Stomach (tissue), 8 donors: ENCODE measurements at regions not wholly inside any gene's neighbourhood (a gene's known extent, or its start where the extent isn't known, plus 50 kb on each side); places are given as distances from the start of the nearest gene placed in this dataset.

Experiments used
- DNase-seq, 2 donors: peaks; one replicate each; pipeline versions ENCODE4 v3.0.0 to v3.0.0-alpha.2; 2013 to 2019
- H3K27ac ChIP-seq, 5 donors: fragments of 200-600 bp in 4 of 5; sonication (generic) in 4 of 5; one replicate each; pipeline ENCODE4 v1.5.1; 2013 to 2019; ENCODE audit warnings: mild to moderate bottlenecking in 1 of 5, moderate library complexity in 1 of 5
- H3K27me3 ChIP-seq, 3 donors: fragments of 200-600 bp; sonication (generic); one replicate each; pipeline ENCODE4 v1.5.1; 2017 to 2019; ENCODE audit warnings: mixed run types in 1 of 3
- H3K36me3 ChIP-seq, 4 donors: fragments of 200-600 bp; sonication (generic); 1 replicate in 3 of 4; 2 replicates in 1 of 4; pipeline ENCODE4 v1.5.1; 2016 to 2019
- H3K4me1 ChIP-seq, 4 donors: fragments of 200-600 bp; sonication (generic); one replicate each; pipeline ENCODE4 v1.5.1; 2016 to 2019
- H3K4me3 ChIP-seq, 4 donors: fragments of 200-600 bp; sonication (generic) in 3 of 4; one replicate each; pipeline ENCODE4 v1.5.1; 2016 to 2019; ENCODE audit warnings: mild to moderate bottlenecking in 1 of 4
- H3K9me3 ChIP-seq, 4 donors: fragments of 200-600 bp; sonication (generic); one replicate each; pipeline ENCODE4 v1.5.1; 2016 to 2019
- CTCF ChIP-seq, 7 experiments: fragments of 450-650 bp in 4 of 7; fragments of 200-600 bp in 3 of 7; sonication (generic) in 3 of 7; IDR thresholded peaks; one replicate each; pipeline ENCODE4 v1.5.1; 2016 to 2019; ENCODE audit warnings: antibody characterized with exemption in 7 of 7, control low read depth in 2 of 7, mild to moderate bottlenecking in 1 of 7
- EP300 ChIP-seq: sonication (generic); formaldehyde crosslinking; IDR thresholded peaks from one replicate; pipeline ENCODE4 v1.6.1; 2017; ENCODE audit warnings: antibody characterized with exemption
- POLR2A ChIP-seq, 4 donors: fragments of 450-650 bp; IDR thresholded peaks; one replicate each; pipeline ENCODE4 v1.6.1; 2016; ENCODE audit warnings: antibody characterized with exemption in 4 of 4, control low read depth in 2 of 4, mild to moderate bottlenecking in 1 of 4, moderate library complexity in 1 of 4
- POLR2AphosphoS5 ChIP-seq, 3 donors: sonication (generic); formaldehyde crosslinking; IDR thresholded peaks; one replicate each; pipeline ENCODE4 v1.6.1; 2016; ENCODE audit warnings: antibody characterized with exemption in 3 of 3
- WGBS, 5 donors: extraction: QIAGEN DNeasy Blood & Tissue Kit in 3 of 5; methylation state at CpG; one replicate each; pipeline versions ENCODE4 v1.1.5 to v1.1.7; 2013 to 2018; 5-methylcytosine and 5-hydroxymethylcytosine counted together
- intact Hi-C: fragments of 100-400 bp; cut with DNase I; formaldehyde crosslinking; loops from one replicate; pipeline ENCODE4 v1.15.1; 2023; ENCODE audit warnings: low total_unique reads
- donor health status: healthy with polysubstance abuse.
- donor health status: Bipolar disorder and iron deficiency.
- donor health status: healthy.

- H3K4me1 ChIP-seq = no peaks in the 10 kb centered on the region
- no peak for DNase-seq
- H3K27ac ChIP-seq = no peak overlapping the region
- WGBS, 5 donors = 87 to 90% (median 89%) methylated on average over 5 of the region's 5 CpGs
- H3K27me3 ChIP-seq = no peaks in the 10 kb centered on the region
- no peak for TF ChIP-seq EP300
- no peak for TF ChIP-seq CTCF (IDR thresholded peaks at IDR 0.05)
- TF ChIP-seq POLR2AphosphoS5 (IDR thresholded peaks at IDR 0.05) = no peak
- TF ChIP-seq POLR2A (IDR thresholded peaks at IDR 0.05) = no peak
- peaks cover 0 to 5% (median 0%) of the 10 kb centered on the region in 4 donors for H3K9me3 ChIP-seq
- no peak overlapping the region for H3K4me3 ChIP-seq
- no peaks in the 10 kb centered on the region for H3K36me3 ChIP-seq
- intact Hi-C loops = no loop called here
Observed at GRCh38 chr3:24573576-24573975, 78.9 kb upstream of the THRB start.

GRCh38 chr3:24578324-24578723, 83.7 kb upstream of the THRB start:
- Histone ChIP-seq H3K27me3 (no peaks in the 10 kb centered on the region), H3K9me3 (no peaks in the 10 kb centered on the region), H3K36me3 (no peaks in the 10 kb centered on the region), H3K4me3 (no peak overlapping the region), H3K27ac (no peak overlapping the region), H3K4me1 (no peaks in the 10 kb centered on the region)
- DNase-seq = no peak
- intact Hi-C loops = no loop called here
- WGBS, 5 donors = 93 to 100% (median 96%) methylated on average over 1 of the region's 1 CpG
- no peak for TF ChIP-seq EP300
- TF ChIP-seq POLR2A (IDR thresholded peaks at IDR 0.05) = no peak
- no peak for TF ChIP-seq CTCF (IDR thresholded peaks at IDR 0.05)
- TF ChIP-seq POLR2AphosphoS5 (IDR thresholded peaks at IDR 0.05) = no peak

GRCh38 chr3:24578951-24579421, 84.3 kb upstream of the THRB start:
- Histone ChIP-seq H3K9me3 (no peaks in the 10 kb centered on the region), H3K27ac (no peak overlapping the region), H3K36me3 (no peaks in the 10 kb centered on the region), H3K4me3 (no peak overlapping the region), H3K27me3 (no peaks in the 10 kb centered on the region), H3K4me1 (no peaks in the 10 kb centered on the region)
- 72 to 93% (median 78%) methylated on average over 4 of the region's 4 CpGs for WGBS, 5 donors
- intact Hi-C loops = no loop called here
- DNase-seq = no peak
- TF ChIP-seq CTCF (IDR thresholded peaks at IDR 0.05) (no peak), POLR2AphosphoS5 (IDR thresholded peaks at IDR 0.05) (no peak), POLR2A (IDR thresholded peaks at IDR 0.05) (no peak), EP300 (no peak)

- Histone ChIP-seq H3K4me3 (no peak overlapping the region), H3K9me3 (no peaks in the 10 kb centered on the region), H3K36me3 (no peaks in the 10 kb centered on the region), H3K27me3 (no peaks in the 10 kb centered on the region), H3K4me1 (no peaks in the 10 kb centered on the region), H3K27ac (no peak overlapping the region)
- peak in 3 of 7 experiments; percentile 15 to 47 (median 27) for TF ChIP-seq CTCF (IDR thresholded peaks at IDR 0.05)
- TF ChIP-seq POLR2AphosphoS5 (IDR thresholded peaks at IDR 0.05) = no peak
- 73 to 82% (median 75%) methylated on average over 10 of the region's 10 CpGs for WGBS, 5 donors
- intact Hi-C loops = no loop called here
- DNase-seq = no peak
Observed at GRCh38 chr3:24582431-24583403, 88.1 kb upstream of the THRB start.
